HUES48 (cell line): ENCODE measurements at regions not wholly inside any gene's neighbourhood (a gene's known extent, or its start where the extent isn't known, plus 50 kb on each side); places are given as distances from the start of the nearest gene placed in this dataset.

ENCODE experiments used
- H3K27ac ChIP-seq: one replicate; pipeline ENCODE4 v1.7.0; 2013; ENCODE audit warnings: low read depth, low read length, inconsistent platforms
- H3K27me3 ChIP-seq: 2 replicates; pipeline ENCODE4 v1.6.1; 2013; ENCODE audit warnings: mild to moderate bottlenecking, low read length; ENCODE audit not compliant: control insufficient read depth, insufficient read depth
- H3K36me3 ChIP-seq: 2 replicates; pipeline ENCODE4 v1.6.1; 2013; ENCODE audit warnings: low read length; ENCODE audit not compliant: control insufficient read depth, insufficient read depth
- H3K4me1 ChIP-seq: 2 replicates; pipeline ENCODE4 v1.6.1; 2013; ENCODE audit warnings: mild to moderate bottlenecking, low read length; ENCODE audit not compliant: control insufficient read depth, insufficient read depth
- H3K4me3 ChIP-seq: 2 replicates; pipeline ENCODE4 v1.5.1; 2013; ENCODE audit warnings: mild to moderate bottlenecking, low read depth, low read length
- H3K9ac ChIP-seq: 2 replicates; pipeline ENCODE4 v1.6.1; 2013; ENCODE audit warnings: mild to moderate bottlenecking, low read depth, low read length, moderate library complexity
- H3K9me3 ChIP-seq: 2 replicates; pipeline ENCODE4 v1.6.1; 2013; ENCODE audit warnings: low read length; ENCODE audit not compliant: control insufficient read depth, insufficient read depth

- Histone ChIP-seq H3K9ac (no peak overlapping the region), H3K27ac (no peak overlapping the region), H3K4me1 (no peaks in the 10 kb centered on the region), H3K36me3 (no peaks in the 10 kb centered on the region), H3K4me3 (no peak overlapping the region), H3K9me3 (no peaks in the 10 kb centered on the region), H3K27me3 (no peaks in the 10 kb centered on the region)
These were observed 736.9 kb downstream of the BRD1 start for GRCh38 chr22:49090853-49091135.

- Histone ChIP-seq H3K9ac (no peak overlapping the region), H3K27ac (no peak overlapping the region), H3K4me1 (no peaks in the 10 kb centered on the region), H3K4me3 (no peak overlapping the region), H3K27me3 (no peaks in the 10 kb centered on the region), H3K9me3 (no peaks in the 10 kb centered on the region), H3K36me3 (no peaks in the 10 kb centered on the region)
These were observed 737.4 kb downstream of the BRD1 start for GRCh38 chr22:49090061-49090852.

GRCh38 chr22:49088801-49089791 lies 738.6 kb downstream of the BRD1 start:
- H3K9me3 ChIP-seq, result no peaks in the 10 kb centered on the region
- no peaks in the 10 kb centered on the region for H3K27me3 ChIP-seq
- H3K9ac ChIP-seq, result no peak overlapping the region
- no peaks in the 10 kb centered on the region for H3K36me3 ChIP-seq
- H3K27ac ChIP-seq, result no peak overlapping the region
- H3K4me1 ChIP-seq, result no peaks in the 10 kb centered on the region
- H3K4me3 ChIP-seq, result no peak overlapping the region

- Histone ChIP-seq H3K36me3 (no peaks in the 10 kb centered on the region), H3K9ac (no peak overlapping the region), H3K4me3 (no peak overlapping the region), H3K27me3 (no peaks in the 10 kb centered on the region), H3K4me1 (no peaks in the 10 kb centered on the region), H3K9me3 (no peaks in the 10 kb centered on the region), H3K27ac (no peak overlapping the region)
These were observed 739.7 kb downstream of the BRD1 start for GRCh38 chr22:49087716-49088601.

GRCh38 chr22:49087198-49087597 lies 740.5 kb downstream of the BRD1 start:
- H3K4me3 ChIP-seq, result no peak overlapping the region

GRCh38 chr22:49086606-49087157 lies 741.0 kb downstream of the BRD1 start:
- H3K27me3 ChIP-seq, result no peaks in the 10 kb centered on the region
- H3K9ac ChIP-seq, result no peak overlapping the region
- H3K4me1 ChIP-seq, result no peaks in the 10 kb centered on the region
- H3K4me3 ChIP-seq, result no peak overlapping the region
- H3K27ac ChIP-seq, result no peak overlapping the region
- H3K36me3 ChIP-seq, result no peaks in the 10 kb centered on the region
- no peaks in the 10 kb centered on the region for H3K9me3 ChIP-seq

More at GRCh38 chr22:49087198-49087597, 740.5 kb downstream of the BRD1 start:
- no peak overlapping the region for H3K9ac ChIP-seq
- no peaks in the 10 kb centered on the region for H3K27me3 ChIP-seq
- no peaks in the 10 kb centered on the region for H3K4me1 ChIP-seq
- no peak overlapping the region for H3K27ac ChIP-seq
- H3K9me3 ChIP-seq, result no peaks in the 10 kb centered on the region
- no peaks in the 10 kb centered on the region for H3K36me3 ChIP-seq

- Histone ChIP-seq H3K27ac (no peak overlapping the region), H3K9me3 (no peaks in the 10 kb centered on the region), H3K9ac (no peak overlapping the region), H3K36me3 (no peaks in the 10 kb centered on the region), H3K4me1 (no peaks in the 10 kb centered on the region), H3K4me3 (no peak overlapping the region), H3K27me3 (no peaks in the 10 kb centered on the region)
These were observed 741.5 kb downstream of the BRD1 start for GRCh38 chr22:49086181-49086580.

- Histone ChIP-seq H3K4me3 (no peak overlapping the region), H3K36me3 (no peaks in the 10 kb centered on the region), H3K9me3 (no peaks in the 10 kb centered on the region), H3K27me3 (no peaks in the 10 kb centered on the region), H3K4me1 (no peaks in the 10 kb centered on the region), H3K27ac (no peak overlapping the region), H3K9ac (no peak overlapping the region)
These were observed 743.5 kb downstream of the BRD1 start for GRCh38 chr22:49084206-49084605.

- no peaks in the 10 kb centered on the region for H3K36me3 ChIP-seq
- H3K27ac ChIP-seq, result no peak overlapping the region
- no peaks in the 10 kb centered on the region for H3K4me1 ChIP-seq
- no peak overlapping the region for H3K4me3 ChIP-seq
- H3K9ac ChIP-seq, result no peak overlapping the region
- no peaks in the 10 kb centered on the region for H3K27me3 ChIP-seq
- no peaks in the 10 kb centered on the region for H3K9me3 ChIP-seq
These were observed 744.1 kb downstream of the BRD1 start for GRCh38 chr22:49083607-49084006.

GRCh38 chr22:49082451-49082850 lies 745.2 kb downstream of the BRD1 start:
- H3K4me1 ChIP-seq, result no peaks in the 10 kb centered on the region
- H3K27me3 ChIP-seq, result no peaks in the 10 kb centered on the region
- H3K36me3 ChIP-seq, result no peaks in the 10 kb centered on the region
- no peak overlapping the region for H3K9ac ChIP-seq
- no peak overlapping the region for H3K27ac ChIP-seq
- no peak overlapping the region for H3K4me3 ChIP-seq
- no peaks in the 10 kb centered on the region for H3K9me3 ChIP-seq
